ENCODE measurements at regions not wholly inside any gene's neighbourhood (a gene's known extent, or its start where the extent isn't known, plus 50 kb on each side); places are given as distances from the start of the nearest gene placed in this dataset.
A peak's percentile ranks its signal among the peaks of the same experiment; 100 is the strongest.

- DNase-seq (ENCODE audit: low read depth), result no peak
- no peak overlapping the region for H3K4me3 ChIP-seq (ENCODE audit: low read length)
- no peak for TF ChIP-seq CTCF (conservative IDR thresholded peaks at IDR 0.05; ENCODE audit: low read depth, low read length)
Measured at GRCh38 chr2:58971511-58972360, 730.6 kb upstream of the FANCL start.

GRCh38 chr2:58970365-58970764, 729.2 kb upstream of the FANCL start:
- DNase-seq (ENCODE audit: low read depth), result no peak
- H3K4me3 ChIP-seq (ENCODE audit: low read length), result no peak overlapping the region
- TF ChIP-seq CTCF (conservative IDR thresholded peaks at IDR 0.05; ENCODE audit: low read depth, low read length), result no peak

GRCh38 chr2:58968885-58969284, 727.8 kb upstream of the FANCL start:
- DNase-seq (ENCODE audit: low read depth), result no peak
- TF ChIP-seq CTCF (conservative IDR thresholded peaks at IDR 0.05; ENCODE audit: low read depth, low read length), result no peak
- no peak overlapping the region for H3K4me3 ChIP-seq (ENCODE audit: low read length)

- no peak overlapping the region for H3K4me3 ChIP-seq (ENCODE audit: low read length)
- TF ChIP-seq CTCF (conservative IDR thresholded peaks at IDR 0.05; ENCODE audit: low read depth, low read length), result no peak
- no peak for DNase-seq (ENCODE audit: low read depth)
Measured at GRCh38 chr2:58967736-58968135, 726.6 kb upstream of the FANCL start.

GRCh38 chr2:58965602-58966001, 724.5 kb upstream of the FANCL start:
- no peak for TF ChIP-seq CTCF (conservative IDR thresholded peaks at IDR 0.05; ENCODE audit: low read depth, low read length)
- no peak for DNase-seq (ENCODE audit: low read depth)

GRCh38 chr2:58959996-58960395, 718.9 kb upstream of the FANCL start:
- no peak overlapping the region for H3K4me3 ChIP-seq (ENCODE audit: low read length)
- peak; percentile 18 for DNase-seq (ENCODE audit: low read depth)
- no peak for TF ChIP-seq CTCF (conservative IDR thresholded peaks at IDR 0.05; ENCODE audit: low read depth, low read length)

More at GRCh38 chr2:58965602-58966001, 724.5 kb upstream of the FANCL start:
- H3K4me3 ChIP-seq (ENCODE audit: low read length), result no peak overlapping the region

All from retinal pigment epithelial cell (primary cell).